SKM-1 treated with dmso at 0.1 percent for 144 hours (cell line): ENCODE measurements at regions not wholly inside any gene's neighbourhood (a gene's known extent, or its start where the extent isn't known, plus 50 kb on each side); places are given as distances from the start of the nearest gene placed in this dataset.

ENCODE experiments used
- DNase-seq: peaks from one replicate; lab custom pipeline; 2025; ENCODE audit not compliant: unreplicated experiment; lab: John Stamatoyannopoulos, UW

- no peak for DNase-seq
Measured at GRCh38 chr1:87560137-87560536, 231.5 kb downstream of the LMO4 start.

- DNase-seq: no peak
Measured at GRCh38 chr1:87560601-87561360, 232.1 kb downstream of the LMO4 start.

GRCh38 chr1:87563211-87563610, 234.5 kb downstream of the LMO4 start:
- DNase-seq: no peak

GRCh38 chr1:87565861-87566260, 237.2 kb downstream of the LMO4 start:
- DNase-seq: no peak

- no peak for DNase-seq
Measured at GRCh38 chr1:87568005-87568404, 239.3 kb downstream of the LMO4 start.

GRCh38 chr1:87568911-87569310, 240.2 kb downstream of the LMO4 start:
- DNase-seq: no peak

GRCh38 chr1:87572008-87572407, 243.3 kb downstream of the LMO4 start:
- DNase-seq: no peak

- DNase-seq: no peak
Measured at GRCh38 chr1:87572891-87573290, 244.2 kb downstream of the LMO4 start.

- DNase-seq: no peak
Measured at GRCh38 chr1:87575528-87575927, 246.8 kb downstream of the LMO4 start.

GRCh38 chr1:87578464-87578863, 249.8 kb downstream of the LMO4 start:
- no peak for DNase-seq

GRCh38 chr1:87583459-87583858, 254.8 kb downstream of the LMO4 start:
- no peak for DNase-seq

GRCh38 chr1:87584586-87584985, 255.9 kb downstream of the LMO4 start:
- DNase-seq: no peak

GRCh38 chr1:87586501-87586900, 257.8 kb downstream of the LMO4 start:
- no peak for DNase-seq

- DNase-seq: no peak
Measured at GRCh38 chr1:87588495-87588894, 259.8 kb downstream of the LMO4 start.

- DNase-seq: no peak
Measured at GRCh38 chr1:87591492-87591891, 262.8 kb downstream of the LMO4 start.

GRCh38 chr1:87592156-87592555, 263.5 kb downstream of the LMO4 start:
- no peak for DNase-seq

GRCh38 chr1:87594736-87595383, 266.2 kb downstream of the LMO4 start:
- DNase-seq: no peak

- no peak for DNase-seq
Measured at GRCh38 chr1:87595384-87595781, 266.7 kb downstream of the LMO4 start.

- no peak for DNase-seq
Measured at GRCh38 chr1:87598429-87598828, 269.7 kb downstream of the LMO4 start.

- no peak for DNase-seq
Measured at GRCh38 chr1:87599569-87599968, 270.9 kb downstream of the LMO4 start.

GRCh38 chr1:87600055-87600850, 271.6 kb downstream of the LMO4 start:
- DNase-seq: no peak

- no peak for DNase-seq
Measured at GRCh38 chr1:87600854-87601253, 272.2 kb downstream of the LMO4 start.
